MM.1S (cell line): ENCODE measurements at regions not wholly inside any gene's neighbourhood (a gene's known extent, or its start where the extent isn't known, plus 50 kb on each side); places are given as distances from the start of the nearest gene placed in this dataset.

ENCODE experiments used
- EZH2 ChIP-seq: fragments of 300-600 bp; sonication (generic); optimal IDR thresholded peaks from 2 replicates; pipeline ENCODE3; 2017; ENCODE audit warnings: low read depth, mild to moderate bottlenecking, antibody characterized with exemption, low read length, mixed read lengths
- TF ChIP-seq, protein P1 (sequence below): fragments of 300-600 bp; sonication (generic); IDR thresholded peaks from 2 replicates; pipeline ENCODE4 v1.5.1; 2016; ENCODE audit warnings: antibody characterized with exemption, low read length, mixed read lengths

DNA sequence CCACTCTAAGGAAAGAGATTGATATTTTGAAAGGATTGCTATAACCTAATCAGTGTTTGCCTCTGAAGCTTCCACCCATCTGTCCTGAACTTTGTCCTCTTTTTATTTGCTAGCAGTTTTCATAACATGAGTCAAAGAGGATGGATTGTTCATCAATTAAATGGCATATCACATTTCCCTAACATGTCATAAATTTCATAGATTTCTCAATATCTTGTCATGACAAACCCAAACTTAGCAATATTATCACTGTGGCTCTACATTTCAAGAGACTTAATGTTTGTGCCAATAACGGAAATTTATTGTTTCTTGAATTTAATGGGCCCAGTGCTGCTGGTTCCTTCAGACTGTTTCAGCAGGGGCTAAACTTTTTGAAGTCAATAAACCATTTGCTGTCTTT is 330.3 kb downstream of the CAAP1 start:
- TF ChIP-seq, protein P1, sequence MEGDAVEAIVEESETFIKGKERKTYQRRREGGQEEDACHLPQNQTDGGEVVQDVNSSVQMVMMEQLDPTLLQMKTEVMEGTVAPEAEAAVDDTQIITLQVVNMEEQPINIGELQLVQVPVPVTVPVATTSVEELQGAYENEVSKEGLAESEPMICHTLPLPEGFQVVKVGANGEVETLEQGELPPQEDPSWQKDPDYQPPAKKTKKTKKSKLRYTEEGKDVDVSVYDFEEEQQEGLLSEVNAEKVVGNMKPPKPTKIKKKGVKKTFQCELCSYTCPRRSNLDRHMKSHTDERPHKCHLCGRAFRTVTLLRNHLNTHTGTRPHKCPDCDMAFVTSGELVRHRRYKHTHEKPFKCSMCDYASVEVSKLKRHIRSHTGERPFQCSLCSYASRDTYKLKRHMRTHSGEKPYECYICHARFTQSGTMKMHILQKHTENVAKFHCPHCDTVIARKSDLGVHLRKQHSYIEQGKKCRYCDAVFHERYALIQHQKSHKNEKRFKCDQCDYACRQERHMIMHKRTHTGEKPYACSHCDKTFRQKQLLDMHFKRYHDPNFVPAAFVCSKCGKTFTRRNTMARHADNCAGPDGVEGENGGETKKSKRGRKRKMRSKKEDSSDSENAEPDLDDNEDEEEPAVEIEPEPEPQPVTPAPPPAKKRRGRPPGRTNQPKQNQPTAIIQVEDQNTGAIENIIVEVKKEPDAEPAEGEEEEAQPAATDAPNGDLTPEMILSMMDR, result no peak
- no peak for TF ChIP-seq EZH2
